Endothelial cell (in vitro differentiated cells): ENCODE measurements at regions not wholly inside any gene's neighbourhood (a gene's known extent, or its start where the extent isn't known, plus 50 kb on each side); places are given as distances from the start of the nearest gene placed in this dataset.

Experiments
- DNase-seq: peaks from one replicate; pipeline ENCODE4 v3.0.0; 2021; ENCODE audit warnings: low spot score
- H3K27ac Mint-ChIP-seq: one replicate; pipeline ENCODE4 v1.8.0; 2021; ENCODE audit warnings: mixed read lengths, inconsistent platforms; ENCODE audit not compliant: unreplicated experiment
- H3K27me3 Mint-ChIP-seq: one replicate; pipeline ENCODE4 v1.8.0; 2021; ENCODE audit warnings: mild to moderate bottlenecking, moderate library complexity, mixed read lengths, inconsistent platforms; ENCODE audit not compliant: unreplicated experiment
- H3K36me3 Mint-ChIP-seq: one replicate; pipeline ENCODE4 v1.8.0; 2021; ENCODE audit warnings: mild to moderate bottlenecking, low read depth, mixed read lengths, inconsistent platforms; ENCODE audit not compliant: unreplicated experiment
- H3K4me1 Mint-ChIP-seq: one replicate; pipeline ENCODE4 v1.8.0; 2021; ENCODE audit warnings: mild to moderate bottlenecking, mixed read lengths, inconsistent platforms; ENCODE audit not compliant: unreplicated experiment
- H3K4me3 Mint-ChIP-seq: one replicate; pipeline ENCODE4 v1.8.0; 2021; ENCODE audit warnings: mild to moderate bottlenecking, mixed read lengths, inconsistent platforms; ENCODE audit not compliant: unreplicated experiment
- H3K9me3 Mint-ChIP-seq: one replicate; pipeline ENCODE4 v1.8.0; 2021; ENCODE audit warnings: mixed read lengths, inconsistent platforms; ENCODE audit not compliant: unreplicated experiment
- TF ChIP-seq, protein P1 (sequence below): fragments of 200-600 bp; sonication (generic); IDR thresholded peaks from one replicate; pipeline ENCODE4 v1.5.0; 2021; ENCODE audit warnings: antibody characterized with exemption; ENCODE audit not compliant: unreplicated experiment

DNA sequence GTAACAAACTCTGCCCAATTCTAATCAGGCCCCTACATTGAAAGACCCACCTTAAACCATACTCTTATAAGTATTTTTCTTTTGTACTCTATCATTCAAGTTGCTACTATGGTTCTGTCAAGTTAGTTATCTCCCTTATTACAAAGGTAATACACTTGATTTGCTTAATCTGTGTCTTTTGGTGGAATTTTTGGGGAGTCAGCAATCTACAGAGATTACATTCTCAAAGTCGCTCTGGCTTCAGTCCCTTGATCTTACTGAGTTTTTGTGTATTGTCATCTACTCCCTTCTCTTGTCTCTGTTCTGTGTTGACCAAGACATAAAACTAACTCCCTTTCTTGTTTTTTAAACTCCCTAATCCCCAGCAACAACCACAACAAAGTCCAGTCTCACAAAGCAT, 353.1 kb downstream of the LRIG3 start:
- no peaks in the 10 kb centered on the region for H3K4me1 Mint-ChIP-seq

DNA sequence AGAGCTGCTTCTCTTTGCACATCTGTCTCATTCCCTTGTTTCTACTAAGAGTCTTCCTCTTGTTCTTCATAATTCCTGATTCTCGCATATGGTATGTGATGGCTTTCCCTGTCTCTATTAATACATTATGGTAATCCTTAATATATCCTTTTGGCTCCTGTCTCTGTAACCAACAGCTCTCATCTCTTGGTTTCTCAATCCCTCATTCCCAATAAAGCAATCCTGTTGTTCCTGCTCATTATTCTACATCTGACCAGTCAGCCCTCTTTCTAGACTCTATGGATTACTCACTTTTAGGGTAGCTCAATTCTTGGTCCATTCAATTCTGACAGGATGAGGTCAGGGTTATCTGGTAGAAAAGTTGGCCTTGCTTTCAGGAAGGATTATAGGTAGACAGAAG, 349.9 kb downstream of the LRIG3 start:
- no peaks in the 10 kb centered on the region for H3K4me1 Mint-ChIP-seq
- H3K36me3 Mint-ChIP-seq: no peaks in the 10 kb centered on the region
- H3K27ac Mint-ChIP-seq: no peak overlapping the region
- TF ChIP-seq, protein P1, sequence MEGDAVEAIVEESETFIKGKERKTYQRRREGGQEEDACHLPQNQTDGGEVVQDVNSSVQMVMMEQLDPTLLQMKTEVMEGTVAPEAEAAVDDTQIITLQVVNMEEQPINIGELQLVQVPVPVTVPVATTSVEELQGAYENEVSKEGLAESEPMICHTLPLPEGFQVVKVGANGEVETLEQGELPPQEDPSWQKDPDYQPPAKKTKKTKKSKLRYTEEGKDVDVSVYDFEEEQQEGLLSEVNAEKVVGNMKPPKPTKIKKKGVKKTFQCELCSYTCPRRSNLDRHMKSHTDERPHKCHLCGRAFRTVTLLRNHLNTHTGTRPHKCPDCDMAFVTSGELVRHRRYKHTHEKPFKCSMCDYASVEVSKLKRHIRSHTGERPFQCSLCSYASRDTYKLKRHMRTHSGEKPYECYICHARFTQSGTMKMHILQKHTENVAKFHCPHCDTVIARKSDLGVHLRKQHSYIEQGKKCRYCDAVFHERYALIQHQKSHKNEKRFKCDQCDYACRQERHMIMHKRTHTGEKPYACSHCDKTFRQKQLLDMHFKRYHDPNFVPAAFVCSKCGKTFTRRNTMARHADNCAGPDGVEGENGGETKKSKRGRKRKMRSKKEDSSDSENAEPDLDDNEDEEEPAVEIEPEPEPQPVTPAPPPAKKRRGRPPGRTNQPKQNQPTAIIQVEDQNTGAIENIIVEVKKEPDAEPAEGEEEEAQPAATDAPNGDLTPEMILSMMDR: no peak
- H3K4me3 Mint-ChIP-seq: no peak overlapping the region
- no peak for DNase-seq
- H3K9me3 Mint-ChIP-seq: no peaks in the 10 kb centered on the region
- no peaks in the 10 kb centered on the region for H3K27me3 Mint-ChIP-seq

More for the DNA sequence above, 353.1 kb downstream of the LRIG3 start:
- Mint-ChIP-seq H3K9me3 (no peaks in the 10 kb centered on the region), H3K27me3 (no peaks in the 10 kb centered on the region), H3K36me3 (no peaks in the 10 kb centered on the region), H3K4me3 (no peak overlapping the region), H3K27ac (no peak overlapping the region)
- TF ChIP-seq, protein P1: no peak
- no peak for DNase-seq

DNA sequence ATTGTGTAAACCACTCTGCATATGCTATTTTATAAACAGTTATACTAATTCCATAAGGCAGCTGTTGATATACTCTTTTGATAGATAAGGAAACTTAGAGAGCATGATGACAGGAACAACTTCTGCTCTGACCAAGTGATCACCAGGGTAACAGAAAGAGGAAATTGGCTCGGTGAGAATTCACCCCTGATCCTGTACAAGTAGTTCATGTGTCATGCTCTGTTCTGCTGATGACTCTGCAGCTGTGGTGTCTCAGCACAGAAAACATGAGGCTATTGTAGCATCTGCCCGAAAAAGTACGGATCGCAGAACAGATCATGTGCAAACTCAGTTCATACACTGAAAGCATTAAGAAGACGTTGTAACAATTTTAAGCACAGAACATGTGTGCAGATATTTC, 345.0 kb downstream of the LRIG3 start:
- H3K36me3 Mint-ChIP-seq: no peaks in the 10 kb centered on the region
- no peak overlapping the region for H3K27ac Mint-ChIP-seq

DNA sequence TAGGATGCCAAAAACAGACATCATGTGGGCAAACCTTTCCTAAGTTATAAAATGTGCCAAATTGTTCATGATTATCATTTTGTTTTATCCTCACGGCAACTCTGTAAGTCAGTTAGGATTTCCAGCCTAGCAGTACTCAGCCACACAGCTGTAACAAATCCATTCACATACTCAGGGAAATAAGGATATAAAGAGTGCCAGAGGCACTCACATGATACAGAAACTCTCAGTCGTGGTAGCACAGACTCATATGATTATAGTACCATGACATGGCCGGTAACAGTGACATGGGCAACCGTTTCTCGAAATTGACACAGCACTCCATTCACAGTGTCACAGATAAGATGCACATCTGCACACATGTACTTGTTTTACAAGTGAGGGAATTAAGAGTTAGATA, 344.2 kb downstream of the LRIG3 start:
- H3K9me3 Mint-ChIP-seq: no peaks in the 10 kb centered on the region
- TF ChIP-seq, protein P1: no peak
- no peaks in the 10 kb centered on the region for H3K4me1 Mint-ChIP-seq
- H3K36me3 Mint-ChIP-seq: no peaks in the 10 kb centered on the region
- H3K27ac Mint-ChIP-seq: no peak overlapping the region
- H3K4me3 Mint-ChIP-seq: no peak overlapping the region
- DNase-seq: no peak
- H3K27me3 Mint-ChIP-seq: peaks cover 1% of the 10 kb centered on the region

More for the DNA sequence above, 345.0 kb downstream of the LRIG3 start:
- Mint-ChIP-seq H3K4me1 (no peaks in the 10 kb centered on the region), H3K4me3 (no peak overlapping the region), H3K9me3 (no peaks in the 10 kb centered on the region), H3K27me3 (peaks cover 1% of the 10 kb centered on the region)
- TF ChIP-seq, protein P1: no peak
- no peak for DNase-seq

DNA sequence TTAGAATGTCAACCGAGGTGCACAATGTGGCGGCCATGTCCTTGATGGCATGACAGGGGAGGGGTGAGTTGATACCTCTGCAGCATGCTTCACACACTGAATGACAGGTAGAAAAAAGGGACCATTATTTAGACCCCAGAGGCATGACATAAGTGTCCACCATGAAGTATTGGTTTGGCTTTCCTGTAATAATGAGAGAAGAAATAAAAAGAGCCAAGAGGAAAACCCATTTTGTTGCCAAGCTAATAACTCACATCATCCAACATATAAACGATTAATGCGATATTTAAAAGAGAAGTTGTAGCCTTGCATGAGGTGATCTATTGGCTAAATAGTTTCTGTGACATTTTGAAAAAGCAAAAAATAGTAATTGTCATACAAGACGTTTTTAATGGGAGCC, 343.4 kb downstream of the LRIG3 start:
- TF ChIP-seq, protein P1: no peak
- H3K36me3 Mint-ChIP-seq: no peaks in the 10 kb centered on the region
- no peak for DNase-seq
- no peak overlapping the region for H3K4me3 Mint-ChIP-seq
- H3K4me1 Mint-ChIP-seq: no peaks in the 10 kb centered on the region
- no peaks in the 10 kb centered on the region for H3K9me3 Mint-ChIP-seq
- H3K27me3 Mint-ChIP-seq: peaks cover 1% of the 10 kb centered on the region
- no peak overlapping the region for H3K27ac Mint-ChIP-seq
